Transverse colon (tissue), 4 donors: ENCODE measurements at regions not wholly inside any gene's neighbourhood (a gene's known extent, or its start where the extent isn't known, plus 50 kb on each side); places are given as distances from the start of the nearest gene placed in this dataset.
A peak's percentile ranks its signal among the peaks of the same experiment; 100 is the strongest.
"Not testable (repeated sequence)": the region's sequence is repeated elsewhere in the genome, so short reads cannot be mapped to it uniquely, and the experiment has no call there.

Source experiments
- POLR2AphosphoS5 ChIP-seq, 3 donors: sonication (generic); formaldehyde crosslinking; IDR thresholded peaks; one replicate each; pipeline ENCODE4 v1.6.1; 2016; ENCODE audit warnings: antibody characterized with exemption in 3 of 3
- TF ChIP-seq, protein P1 (sequence below), 5 experiments: fragments of 200-600 bp in 3 of 5; fragments of 450-650 bp in 2 of 5; sonication (generic) in 3 of 5; IDR thresholded peaks; 1 replicate in 2 of 5; 2 replicates in 3 of 5; pipeline ENCODE4 v1.5.1; 2016 to 2017; ENCODE audit warnings: antibody characterized with exemption in 5 of 5, inconsistent platforms in 3 of 5, mild to moderate bottlenecking in 2 of 5, moderate library complexity in 1 of 5

GRCh38 chr11:3571752-3572151 lies 70.0 kb downstream of the ART5 start:
- peak in 2 of 3 donors; percentile 32 to 58 for TF ChIP-seq POLR2AphosphoS5 (IDR thresholded peaks at IDR 0.05)
- TF ChIP-seq, protein P1, sequence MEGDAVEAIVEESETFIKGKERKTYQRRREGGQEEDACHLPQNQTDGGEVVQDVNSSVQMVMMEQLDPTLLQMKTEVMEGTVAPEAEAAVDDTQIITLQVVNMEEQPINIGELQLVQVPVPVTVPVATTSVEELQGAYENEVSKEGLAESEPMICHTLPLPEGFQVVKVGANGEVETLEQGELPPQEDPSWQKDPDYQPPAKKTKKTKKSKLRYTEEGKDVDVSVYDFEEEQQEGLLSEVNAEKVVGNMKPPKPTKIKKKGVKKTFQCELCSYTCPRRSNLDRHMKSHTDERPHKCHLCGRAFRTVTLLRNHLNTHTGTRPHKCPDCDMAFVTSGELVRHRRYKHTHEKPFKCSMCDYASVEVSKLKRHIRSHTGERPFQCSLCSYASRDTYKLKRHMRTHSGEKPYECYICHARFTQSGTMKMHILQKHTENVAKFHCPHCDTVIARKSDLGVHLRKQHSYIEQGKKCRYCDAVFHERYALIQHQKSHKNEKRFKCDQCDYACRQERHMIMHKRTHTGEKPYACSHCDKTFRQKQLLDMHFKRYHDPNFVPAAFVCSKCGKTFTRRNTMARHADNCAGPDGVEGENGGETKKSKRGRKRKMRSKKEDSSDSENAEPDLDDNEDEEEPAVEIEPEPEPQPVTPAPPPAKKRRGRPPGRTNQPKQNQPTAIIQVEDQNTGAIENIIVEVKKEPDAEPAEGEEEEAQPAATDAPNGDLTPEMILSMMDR (IDR thresholded peaks at IDR 0.05) = not testable (repeated sequence)
